ENCODE measurements at regions not wholly inside any gene's neighbourhood (a gene's known extent, or its start where the extent isn't known, plus 50 kb on each side); places are given as distances from the start of the nearest gene placed in this dataset.
"Not testable (repeated sequence)": the region's sequence is repeated elsewhere in the genome, so short reads cannot be mapped to it uniquely, and the experiment has no call there.

GRCh38 chr21:43287795-43288755, 119.3 kb downstream of the CRYAA start:
- Histone ChIP-seq H3K36me3 (ENCODE audit: insufficient read depth, low read length) (no peaks in the 10 kb centered on the region), H3K4me1 (ENCODE audit: insufficient read depth, low read length) (no peaks in the 10 kb centered on the region), H3K9ac (ENCODE audit: low read depth, low read length) (no peak overlapping the region), H3K9me3 (ENCODE audit: insufficient read depth, low read depth, low read length) (no peaks in the 10 kb centered on the region), H3K27me3 (ENCODE audit: insufficient read depth, low read length) (no peaks in the 10 kb centered on the region), H3K4me3 (ENCODE audit: low read length) (no peak overlapping the region), H3K27ac (ENCODE audit: low read depth, low read length) (no peak overlapping the region)
- WGBS = 92% methylated on average over 22 of the region's 22 CpGs

- Histone ChIP-seq H3K9me3 (ENCODE audit: insufficient read depth, low read depth, low read length) (no peaks in the 10 kb centered on the region), H3K4me1 (ENCODE audit: insufficient read depth, low read length) (no peaks in the 10 kb centered on the region), H3K9ac (ENCODE audit: low read depth, low read length) (no peak overlapping the region), H3K27me3 (ENCODE audit: insufficient read depth, low read length) (no peaks in the 10 kb centered on the region), H3K27ac (ENCODE audit: low read depth, low read length) (no peak overlapping the region), H3K36me3 (ENCODE audit: insufficient read depth, low read length) (no peaks in the 10 kb centered on the region), H3K4me3 (ENCODE audit: low read length) (no peak overlapping the region)
- WGBS = 95% methylated on average over 19 of the region's 19 CpGs
Measured at GRCh38 chr21:43287111-43287760, 118.4 kb downstream of the CRYAA start.

- H3K27ac ChIP-seq (ENCODE audit: low read depth, low read length) = no peak overlapping the region
- H3K9ac ChIP-seq (ENCODE audit: low read depth, low read length) = no peak overlapping the region
- no peaks in the 10 kb centered on the region for H3K9me3 ChIP-seq (ENCODE audit: insufficient read depth, low read depth, low read length)
- no peak overlapping the region for H3K4me3 ChIP-seq (ENCODE audit: low read length)
- H3K4me1 ChIP-seq (ENCODE audit: insufficient read depth, low read length) = no peaks in the 10 kb centered on the region
- WGBS = 79% methylated on average over 5 of the region's 5 CpGs
- no peaks in the 10 kb centered on the region for H3K27me3 ChIP-seq (ENCODE audit: insufficient read depth, low read length)
- H3K36me3 ChIP-seq (ENCODE audit: insufficient read depth, low read length) = no peaks in the 10 kb centered on the region
Measured at GRCh38 chr21:43286196-43286595, 117.4 kb downstream of the CRYAA start.

GRCh38 chr21:43284700-43285099, 115.9 kb downstream of the CRYAA start:
- Histone ChIP-seq H3K4me1 (ENCODE audit: insufficient read depth, low read length) (no peaks in the 10 kb centered on the region), H3K27me3 (ENCODE audit: insufficient read depth, low read length) (no peaks in the 10 kb centered on the region), H3K4me3 (ENCODE audit: low read length) (no peak overlapping the region), H3K9ac (ENCODE audit: low read depth, low read length) (no peak overlapping the region), H3K9me3 (ENCODE audit: insufficient read depth, low read depth, low read length) (no peaks in the 10 kb centered on the region), H3K27ac (ENCODE audit: low read depth, low read length) (no peak overlapping the region), H3K36me3 (ENCODE audit: insufficient read depth, low read length) (no peaks in the 10 kb centered on the region)
- WGBS = 97% methylated on average over 3 of the region's 3 CpGs

GRCh38 chr21:43284238-43284637, 115.4 kb downstream of the CRYAA start:
- H3K27ac ChIP-seq (ENCODE audit: low read depth, low read length) = no peak overlapping the region
- H3K27me3 ChIP-seq (ENCODE audit: insufficient read depth, low read length) = no peaks in the 10 kb centered on the region
- no peaks in the 10 kb centered on the region for H3K4me1 ChIP-seq (ENCODE audit: insufficient read depth, low read length)
- H3K9me3 ChIP-seq (ENCODE audit: insufficient read depth, low read depth, low read length) = no peaks in the 10 kb centered on the region
- H3K4me3 ChIP-seq (ENCODE audit: low read length) = no peak overlapping the region
- H3K9ac ChIP-seq (ENCODE audit: low read depth, low read length) = no peak overlapping the region
- no peaks in the 10 kb centered on the region for H3K36me3 ChIP-seq (ENCODE audit: insufficient read depth, low read length)
- WGBS = 85% methylated on average over 1 of the region's 1 CpG

- not testable (repeated sequence) for H3K27me3 ChIP-seq (ENCODE audit: insufficient read depth, low read length); H3K4me3 ChIP-seq (ENCODE audit: low read length); H3K9me3 ChIP-seq (ENCODE audit: insufficient read depth, low read depth, low read length); H3K36me3 ChIP-seq (ENCODE audit: insufficient read depth, low read length); H3K9ac ChIP-seq (ENCODE audit: low read depth, low read length); H3K27ac ChIP-seq (ENCODE audit: low read depth, low read length); H3K4me1 ChIP-seq (ENCODE audit: insufficient read depth, low read length)
- WGBS = 94% methylated on average over 2 of the region's 2 CpGs
Measured at GRCh38 chr21:43283925-43284221, 115.1 kb downstream of the CRYAA start.

GRCh38 chr21:43283136-43283924, 114.5 kb downstream of the CRYAA start:
- WGBS = 93% methylated on average over 5 of the region's 5 CpGs
- H3K9ac ChIP-seq (ENCODE audit: low read depth, low read length) = no peak overlapping the region
- H3K27ac ChIP-seq (ENCODE audit: low read depth, low read length) = no peak overlapping the region
- H3K4me3 ChIP-seq (ENCODE audit: low read length) = no peak overlapping the region
- H3K4me1 ChIP-seq (ENCODE audit: insufficient read depth, low read length) = no peaks in the 10 kb centered on the region
- H3K36me3 ChIP-seq (ENCODE audit: insufficient read depth, low read length) = no peaks in the 10 kb centered on the region
- no peaks in the 10 kb centered on the region for H3K9me3 ChIP-seq (ENCODE audit: insufficient read depth, low read depth, low read length)
- H3K27me3 ChIP-seq (ENCODE audit: insufficient read depth, low read length) = no peaks in the 10 kb centered on the region

GRCh38 chr21:43282358-43283120, 113.7 kb downstream of the CRYAA start:
- H3K4me1 ChIP-seq (ENCODE audit: insufficient read depth, low read length) = 0 out of 2 replicates have a peak, but pooled peaks cover 6% of the 10 kb centered on the region
- no peaks in the 10 kb centered on the region for H3K27me3 ChIP-seq (ENCODE audit: insufficient read depth, low read length)
- H3K27ac ChIP-seq (ENCODE audit: low read depth, low read length) = no peak overlapping the region
- H3K4me3 ChIP-seq (ENCODE audit: low read length) = no peak overlapping the region
- no peak overlapping the region for H3K9ac ChIP-seq (ENCODE audit: low read depth, low read length)
- WGBS = 91% methylated on average over 23 of the region's 23 CpGs
- H3K9me3 ChIP-seq (ENCODE audit: insufficient read depth, low read depth, low read length) = no peaks in the 10 kb centered on the region
- no peaks in the 10 kb centered on the region for H3K36me3 ChIP-seq (ENCODE audit: insufficient read depth, low read length)

- no peak overlapping the region for H3K4me3 ChIP-seq (ENCODE audit: low read length)
- H3K27ac ChIP-seq (ENCODE audit: low read depth, low read length) = no peak overlapping the region
- H3K27me3 ChIP-seq (ENCODE audit: insufficient read depth, low read length) = no peaks in the 10 kb centered on the region
- WGBS = 82% methylated on average over 12 of the region's 12 CpGs
- no peak overlapping the region for H3K9ac ChIP-seq (ENCODE audit: low read depth, low read length)
- H3K4me1 ChIP-seq (ENCODE audit: insufficient read depth, low read length) = 0 out of 2 replicates have a peak, but pooled peaks cover 8% of the 10 kb centered on the region
- H3K36me3 ChIP-seq (ENCODE audit: insufficient read depth, low read length) = no peaks in the 10 kb centered on the region
- H3K9me3 ChIP-seq (ENCODE audit: insufficient read depth, low read depth, low read length) = no peaks in the 10 kb centered on the region
Measured at GRCh38 chr21:43281661-43282357, 113.0 kb downstream of the CRYAA start.

GRCh38 chr21:43280949-43281633, 112.3 kb downstream of the CRYAA start:
- Histone ChIP-seq H3K4me1 (ENCODE audit: insufficient read depth, low read length) (0 out of 2 replicates have a peak, but pooled peaks cover 8% of the 10 kb centered on the region), H3K4me3 (ENCODE audit: low read length) (no peak overlapping the region), H3K27ac (ENCODE audit: low read depth, low read length) (no peak overlapping the region), H3K27me3 (ENCODE audit: insufficient read depth, low read length) (no peaks in the 10 kb centered on the region), H3K36me3 (ENCODE audit: insufficient read depth, low read length) (no peaks in the 10 kb centered on the region), H3K9me3 (ENCODE audit: insufficient read depth, low read depth, low read length) (no peaks in the 10 kb centered on the region), H3K9ac (ENCODE audit: low read depth, low read length) (no peak overlapping the region)
- 79% methylated on average over 17 of the region's 17 CpGs for WGBS
